Activated B cell treated with CpG ODN at 0.5 μM for 24 hours (primary cell): ENCODE measurements at regions not wholly inside any gene's neighbourhood (a gene's known extent, or its start where the extent isn't known, plus 50 kb on each side); places are given as distances from the start of the nearest gene placed in this dataset.

ENCODE experiments used
- ATAC-seq: fragments of 200-7000 bp; cut with Tn5 transposase; one replicate; pipeline ENCODE4 v1.10.0; 2021; ENCODE audit warnings: low read depth, mild to moderate bottlenecking, moderate library complexity
- CTCF ChIA-PET: fragments of 350-600 bp; sonication (Branson Sonifier 250); formaldehyde crosslinking; loops from one replicate; lab custom pipeline; 2021; ENCODE audit warnings: antibody characterized with exemption; lab: Charles Lee
- POLR2A ChIA-PET: fragments of 350-600 bp; sonication (Branson Sonifier 250); formaldehyde crosslinking; loops from one replicate; lab custom pipeline; 2021; ENCODE audit warnings: antibody characterized with exemption; lab: Charles Lee
- DNase-seq: peaks from one replicate; pipeline ENCODE4 v3.0.0; 2022
- H3K27ac Mint-ChIP-seq: one replicate; pipeline ENCODE4 v1.8.0; 2020; ENCODE audit warnings: mixed read lengths
- H3K27me3 Mint-ChIP-seq: one replicate; pipeline ENCODE4 v1.8.0; 2021; ENCODE audit warnings: mixed read lengths
- H3K36me3 Mint-ChIP-seq: one replicate; pipeline ENCODE4 v1.8.0; 2021; ENCODE audit warnings: low read depth, mixed read lengths
- H3K4me1 Mint-ChIP-seq: one replicate; pipeline ENCODE4 v1.8.0; 2021; ENCODE audit warnings: mixed read lengths
- H3K4me3 Mint-ChIP-seq: one replicate; pipeline ENCODE4 v1.8.0; 2020; ENCODE audit warnings: mild to moderate bottlenecking, mixed read lengths
- H3K9me3 Mint-ChIP-seq: one replicate; pipeline ENCODE4 v1.8.0; 2020; ENCODE audit warnings: mixed read lengths
- CTCF ChIP-seq: fragments of 200-600 bp; IDR thresholded peaks from one replicate; pipeline ENCODE4 v1.8.0; 2022; ENCODE audit warnings: antibody characterized with exemption, mild to moderate bottlenecking
- intact Hi-C: fragments of 100-400 bp; cut with micrococcal nuclease; formaldehyde crosslinking; loops from one replicate; pipeline ENCODE4 v1.15.1; 2024

DNA sequence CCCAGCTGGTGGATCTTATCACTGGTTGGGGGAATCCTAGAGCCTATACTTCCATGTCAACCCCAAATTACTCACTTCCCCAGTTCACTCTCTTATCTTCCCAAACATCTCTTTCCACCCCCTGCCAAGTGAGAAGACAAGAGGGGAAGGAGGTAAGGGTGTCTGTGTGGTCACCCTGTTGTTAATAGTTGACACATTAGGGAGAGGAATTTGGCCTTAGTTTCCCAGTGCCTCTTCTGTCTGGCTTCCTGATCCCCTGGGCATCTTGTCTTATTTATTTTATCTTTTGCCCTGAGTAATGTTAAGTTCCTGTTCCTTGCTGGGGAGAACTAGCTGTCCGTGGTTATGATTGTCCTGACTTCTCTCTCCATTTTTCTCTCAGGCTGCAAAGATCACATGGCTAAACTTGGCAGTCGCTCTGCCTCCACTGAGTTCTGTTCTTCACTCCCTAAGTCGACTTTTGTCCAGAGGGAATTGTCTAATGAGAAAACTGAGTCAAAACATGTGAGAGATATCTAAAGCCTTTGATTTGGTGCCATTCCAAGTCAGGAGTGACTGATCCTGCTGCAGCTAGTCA lies 157.1 kb upstream of the SYT6 start:
- ATAC-seq (no peak), DNase-seq (no peak)
- POLR2A ChIA-PET = no interaction called here
- CTCF ChIA-PET = no interaction called here
- intact Hi-C loops = no loop called here
- no peaks in the 10 kb centered on the region for H3K9me3 Mint-ChIP-seq
- H3K27ac Mint-ChIP-seq = no peak overlapping the region
- TF ChIP-seq CTCF = no peak
- no peaks in the 10 kb centered on the region for H3K4me1 Mint-ChIP-seq
- H3K36me3 Mint-ChIP-seq = no peaks in the 10 kb centered on the region
- peaks cover 9% of the 10 kb centered on the region for H3K27me3 Mint-ChIP-seq
- H3K4me3 Mint-ChIP-seq = no peak overlapping the region

DNA sequence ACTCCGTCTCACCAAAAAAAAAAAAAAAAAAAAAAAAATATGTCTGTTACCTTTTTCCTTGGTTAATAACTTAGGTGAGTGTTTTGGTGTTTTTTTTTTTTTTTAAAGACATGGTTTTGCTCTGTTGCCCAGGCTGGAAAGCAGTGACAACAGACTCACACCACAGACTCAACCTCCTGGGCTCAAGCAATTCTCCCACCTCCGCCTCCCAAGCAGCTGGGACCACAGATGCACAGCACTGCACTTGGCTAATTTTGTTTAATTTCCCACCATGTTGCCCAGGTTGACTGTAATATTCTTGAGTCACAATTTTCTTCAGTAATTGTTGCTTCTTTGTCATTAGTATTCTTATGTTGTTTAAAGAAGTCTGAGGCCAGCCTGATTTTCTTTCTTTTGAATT lies 149.2 kb upstream of the SYT6 start:
- Mint-ChIP-seq H3K27me3 (peaks cover 6% of the 10 kb centered on the region), H3K4me1 (no peaks in the 10 kb centered on the region), H3K4me3 (no peak overlapping the region), H3K27ac (no peak overlapping the region), H3K36me3 (no peaks in the 10 kb centered on the region), H3K9me3 (no peaks in the 10 kb centered on the region)
- DNase-seq (no peak), ATAC-seq (no peak)
- POLR2A ChIA-PET = no interaction called here
- no peak for TF ChIP-seq CTCF
- intact Hi-C loops = no loop called here
- CTCF ChIA-PET = no interaction called here

GRCh38 chr1:114299331-114299975 lies 145.8 kb upstream of the SYT6 start:
- no peak for DNase-seq
- ChIA-PET CTCF (no interaction called here), POLR2A (no interaction called here)
- Mint-ChIP-seq H3K36me3 (no peaks in the 10 kb centered on the region), H3K4me3 (no peak overlapping the region), H3K9me3 (no peaks in the 10 kb centered on the region), H3K27me3 (peaks cover 6% of the 10 kb centered on the region), H3K27ac (no peak overlapping the region), H3K4me1 (no peaks in the 10 kb centered on the region)
- no peak for TF ChIP-seq CTCF
- intact Hi-C loops = no loop called here
- ATAC-seq = no peak

DNA sequence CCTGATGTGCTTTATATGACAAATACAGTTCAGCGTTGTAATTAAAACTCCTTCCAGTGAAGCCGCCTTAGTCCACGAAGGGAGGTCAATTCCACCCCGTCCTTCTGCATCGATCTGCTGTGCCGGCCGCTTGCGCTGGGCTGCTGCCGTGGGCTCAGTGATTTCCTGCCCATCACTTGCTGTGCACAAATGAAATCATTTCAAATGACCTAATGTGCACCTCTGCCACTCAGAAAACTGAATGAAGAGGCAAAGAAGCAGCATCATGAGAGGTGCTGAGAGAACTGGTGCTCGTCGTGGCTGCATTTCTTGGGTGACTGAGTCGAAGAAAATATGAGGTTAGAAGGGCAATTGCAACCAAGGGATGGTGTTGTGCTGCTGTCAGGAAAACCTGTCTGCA lies 144.3 kb upstream of the SYT6 start:
- H3K4me1 Mint-ChIP-seq = no peaks in the 10 kb centered on the region
- TF ChIP-seq CTCF = no peak
- no peaks in the 10 kb centered on the region for H3K9me3 Mint-ChIP-seq
- DNase-seq (no peak), ATAC-seq (no peak)
- CTCF ChIA-PET = no interaction called here
- H3K27ac Mint-ChIP-seq = no peak overlapping the region
- POLR2A ChIA-PET = no interaction called here
- intact Hi-C loops = no loop called here
- peaks cover 6% of the 10 kb centered on the region for H3K27me3 Mint-ChIP-seq
- no peak overlapping the region for H3K4me3 Mint-ChIP-seq
- H3K36me3 Mint-ChIP-seq = no peaks in the 10 kb centered on the region

- Mint-ChIP-seq H3K36me3 (no peaks in the 10 kb centered on the region), H3K9me3 (no peaks in the 10 kb centered on the region), H3K27ac (no peak overlapping the region), H3K4me3 (no peak overlapping the region), H3K27me3 (peaks cover 6% of the 10 kb centered on the region), H3K4me1 (no peaks in the 10 kb centered on the region)
- POLR2A ChIA-PET = no interaction called here
- ATAC-seq = no peak
- CTCF ChIA-PET = no interaction called here
- intact Hi-C loops = no loop called here
- no peak for DNase-seq
- no peak for TF ChIP-seq CTCF
These were observed 142.7 kb upstream of the SYT6 start for GRCh38 chr1:114296413-114296812.
